Epidermal melanocyte (primary cell): ENCODE measurements at regions not wholly inside any gene's neighbourhood (a gene's known extent, or its start where the extent isn't known, plus 50 kb on each side); places are given as distances from the start of the nearest gene placed in this dataset.
"Not testable (repeated sequence)": the region's sequence is repeated elsewhere in the genome, so short reads cannot be mapped to it uniquely, and the experiment has no call there.

Experiments
- DNase-seq: peaks from one replicate; pipeline ENCODE4 v3.0.0; 2011; ENCODE audit warnings: low spot score; ENCODE audit not compliant: insufficient read length

- DNase-seq = no peak
Measured at GRCh38 chr4:71209161-71209560, 129.7 kb upstream of the SLC4A4 start.

DNA sequence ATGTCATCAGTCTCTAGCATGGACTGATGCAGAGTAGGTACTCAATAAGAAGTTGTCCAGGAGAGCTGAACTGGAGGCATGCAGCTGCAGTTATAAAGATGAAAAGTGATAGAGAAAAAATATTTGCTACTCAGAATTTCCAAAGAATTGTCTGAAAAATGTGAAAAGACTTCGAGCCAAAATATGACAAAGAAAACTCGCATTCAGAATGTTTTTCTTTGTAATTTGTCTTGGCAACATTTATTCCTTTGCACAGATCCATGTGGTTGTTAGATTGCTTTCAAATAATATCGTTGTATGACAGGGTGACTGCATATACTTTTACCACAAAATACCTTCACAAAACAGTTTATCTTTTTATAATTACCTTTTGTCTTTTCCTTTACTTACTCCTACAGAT lies 128.0 kb upstream of the SLC4A4 start:
- no peak for DNase-seq

- no peak for DNase-seq
Measured at GRCh38 chr4:71211748-71212147, 127.1 kb upstream of the SLC4A4 start.

GRCh38 chr4:71212216-71212615 lies 126.6 kb upstream of the SLC4A4 start:
- no peak for DNase-seq

GRCh38 chr4:71214578-71214977 lies 124.2 kb upstream of the SLC4A4 start:
- no peak for DNase-seq

DNA sequence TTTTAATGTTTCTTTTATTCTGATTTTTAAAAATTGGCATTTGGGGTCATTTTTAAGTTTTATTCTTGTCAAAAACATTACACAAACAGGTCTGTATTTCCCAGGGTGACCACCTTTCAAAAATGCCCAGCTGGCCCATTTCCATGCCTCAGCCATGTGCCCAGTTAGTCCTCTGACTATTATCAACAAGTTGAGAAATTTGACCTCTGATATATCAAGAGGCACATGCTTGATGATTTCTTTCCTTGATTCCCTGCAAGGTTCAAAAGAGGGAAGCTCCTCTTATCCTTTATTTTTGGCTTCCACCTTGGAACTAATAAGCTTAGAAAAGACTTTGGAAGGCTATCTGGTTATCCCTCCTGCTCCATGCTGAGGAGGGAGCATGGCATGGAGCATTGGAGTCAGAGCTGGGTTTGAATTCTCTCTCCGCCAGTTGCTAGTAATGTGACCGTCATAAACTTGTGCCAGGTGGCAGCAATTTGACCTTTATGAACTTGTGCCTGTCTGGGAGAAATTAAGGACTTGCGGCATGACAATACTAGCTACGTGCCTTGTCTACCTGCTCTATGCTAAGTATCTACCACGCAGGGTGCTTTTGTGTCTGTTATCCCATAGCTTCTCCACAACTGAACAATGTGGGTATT lies 122.4 kb upstream of the SLC4A4 start:
- no peak for DNase-seq

DNA sequence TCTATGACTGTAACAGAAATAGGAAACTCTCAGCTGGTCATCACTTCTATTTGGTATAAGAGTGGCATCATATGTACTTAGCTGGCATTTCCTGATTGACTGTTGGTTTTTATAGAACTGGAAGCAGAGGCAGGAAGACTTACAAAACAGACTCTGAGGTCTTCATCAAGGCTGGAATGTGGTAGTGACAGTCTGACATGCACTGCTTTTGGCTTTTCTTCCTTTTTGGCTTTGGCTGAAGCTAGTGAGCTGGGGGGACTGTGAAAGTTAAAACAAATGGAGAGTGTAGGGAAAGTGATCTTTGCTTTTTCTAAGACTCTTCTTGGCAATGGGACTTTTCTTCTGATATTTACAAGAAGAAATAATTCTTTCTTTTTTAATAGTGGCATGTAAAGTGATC lies 121.1 kb upstream of the SLC4A4 start:
- no peak for DNase-seq

GRCh38 chr4:71220848-71221247 lies 118.0 kb upstream of the SLC4A4 start:
- not testable (repeated sequence) for DNase-seq

DNA sequence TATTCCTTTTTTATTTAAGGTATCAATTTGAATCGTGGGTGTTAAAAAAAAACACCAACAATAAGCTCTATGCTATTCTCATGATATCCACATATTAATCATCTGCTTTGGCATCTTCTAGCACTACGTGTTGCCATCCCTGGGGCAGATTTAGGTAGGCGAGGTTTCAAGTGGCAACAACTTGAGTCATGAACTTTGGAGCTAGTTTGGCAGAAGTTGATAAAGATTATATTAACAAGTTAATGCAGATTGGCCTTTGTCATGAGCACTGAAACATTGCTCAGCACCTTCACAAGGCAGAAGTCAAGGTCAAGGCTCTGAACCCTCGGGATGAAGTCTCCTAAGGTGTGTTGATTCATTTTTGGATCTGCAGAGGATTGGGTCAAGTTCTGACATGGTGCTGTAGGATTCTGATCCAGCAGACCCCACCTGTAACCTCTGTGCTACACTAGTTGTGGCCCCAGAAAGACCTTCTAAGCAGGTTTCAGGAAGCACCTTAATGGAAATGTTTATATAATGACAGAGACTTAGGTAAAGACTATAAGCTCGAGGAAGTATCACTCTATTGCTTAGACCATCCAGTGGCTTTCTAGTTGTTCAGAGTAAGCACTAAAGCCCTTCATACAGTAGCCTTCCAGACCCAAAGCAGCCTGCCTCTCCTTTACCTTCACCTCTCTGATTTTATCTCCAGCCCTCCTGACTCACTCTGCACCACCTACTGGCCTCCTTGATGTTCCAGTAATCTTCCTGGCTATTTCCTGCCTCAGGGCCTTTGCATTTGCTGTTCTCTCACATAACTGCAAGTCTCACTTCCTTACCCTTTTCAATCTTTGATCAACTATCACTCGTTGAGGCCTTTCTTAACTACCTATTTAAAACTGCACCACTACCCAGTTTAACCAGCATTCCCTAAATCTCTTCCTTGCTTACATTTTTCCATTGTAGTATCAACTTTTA lies 117.0 kb upstream of the SLC4A4 start:
- no peak for DNase-seq

- DNase-seq = no peak
Measured at GRCh38 chr4:71222661-71223060, 116.2 kb upstream of the SLC4A4 start.

- DNase-seq = peak; percentile 81
Measured at GRCh38 chr4:71229477-71230270, 109.1 kb upstream of the SLC4A4 start.

DNA sequence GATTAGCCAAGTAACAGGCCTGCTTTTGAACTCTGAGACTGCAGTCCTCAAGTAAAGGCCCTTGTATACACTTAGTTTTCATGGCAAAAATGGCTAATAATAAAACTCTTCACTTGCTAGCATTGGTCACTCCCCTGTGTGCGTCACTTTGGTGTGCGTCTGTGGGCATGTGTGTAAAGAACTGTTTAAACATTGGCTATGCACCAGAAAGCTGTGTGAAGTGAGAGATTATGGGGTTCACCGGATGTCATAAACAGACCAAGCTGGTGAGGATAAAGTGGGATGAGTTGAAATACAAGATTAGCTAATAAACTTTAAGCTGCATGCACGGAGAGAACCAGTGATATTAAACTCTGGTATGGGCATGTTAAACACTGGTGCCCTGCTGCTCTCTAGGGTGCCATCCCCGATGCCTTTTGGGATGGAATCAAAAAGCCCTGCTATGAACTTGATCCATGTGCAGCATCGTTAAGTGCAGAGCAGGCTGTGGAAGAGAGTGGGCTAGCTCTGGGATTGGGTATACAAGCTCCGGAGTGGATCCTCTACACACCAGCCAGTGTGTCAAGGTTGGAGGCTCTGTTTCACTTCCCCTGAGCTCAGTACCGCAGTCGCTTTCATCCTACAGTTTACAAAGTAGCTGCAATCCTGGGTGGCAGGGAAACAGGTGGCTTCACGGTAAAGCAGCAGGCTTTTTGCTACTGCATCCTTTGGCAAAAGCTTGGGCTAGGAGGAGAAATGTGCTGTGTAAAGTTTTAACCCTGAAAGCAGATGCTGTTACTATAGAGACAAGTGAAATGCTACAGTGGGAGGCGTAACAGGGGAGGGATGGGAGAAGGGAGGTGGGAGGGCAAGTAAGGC lies 108.3 kb upstream of the SLC4A4 start:
- no peak for DNase-seq

GRCh38 chr4:71231129-71232055 lies 107.4 kb upstream of the SLC4A4 start:
- DNase-seq = peak; percentile 32

DNA sequence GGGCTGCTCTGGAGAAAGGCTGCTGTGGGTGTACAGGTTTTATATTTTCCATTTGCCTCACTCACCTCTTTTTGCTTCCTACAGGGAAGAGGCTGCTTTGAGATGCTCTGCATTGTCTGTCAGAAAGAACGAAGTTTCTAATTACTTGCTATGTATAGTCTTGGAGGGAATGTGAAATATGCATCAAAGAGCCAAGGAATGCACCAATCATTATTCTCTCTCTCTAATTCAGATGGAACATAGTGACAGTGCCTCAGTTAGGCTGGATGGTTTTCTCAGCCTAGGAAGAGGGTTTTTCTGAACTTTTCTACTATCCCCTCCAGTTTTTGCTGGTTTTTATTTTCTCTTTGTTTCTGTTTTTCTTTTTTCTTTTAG lies 106.8 kb upstream of the SLC4A4 start:
- DNase-seq = no peak

- DNase-seq = no peak
Measured at GRCh38 chr4:71232846-71233245, 106.0 kb upstream of the SLC4A4 start.

GRCh38 chr4:71235311-71236201 lies 103.3 kb upstream of the SLC4A4 start:
- DNase-seq = no peak

DNA sequence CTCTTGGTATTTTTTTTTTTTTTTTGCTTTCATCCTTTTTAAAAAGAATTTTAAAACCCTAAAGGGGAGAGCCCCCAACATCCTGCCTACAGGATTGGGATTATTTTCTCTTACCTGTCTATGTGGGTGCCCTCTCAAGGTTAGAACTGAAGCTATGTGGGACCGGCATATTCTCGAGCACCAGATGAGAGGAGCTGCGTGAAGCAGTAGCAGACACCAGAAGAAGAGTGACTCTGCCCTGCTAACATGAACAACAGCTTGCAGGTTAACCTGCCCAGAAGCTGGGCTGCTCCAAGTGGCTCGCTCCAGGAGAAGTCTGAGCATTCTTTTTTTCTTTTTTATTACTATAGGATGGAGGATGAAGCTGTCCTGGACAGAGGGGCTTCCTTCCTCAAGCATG lies 102.6 kb upstream of the SLC4A4 start:
- DNase-seq = no peak

DNA sequence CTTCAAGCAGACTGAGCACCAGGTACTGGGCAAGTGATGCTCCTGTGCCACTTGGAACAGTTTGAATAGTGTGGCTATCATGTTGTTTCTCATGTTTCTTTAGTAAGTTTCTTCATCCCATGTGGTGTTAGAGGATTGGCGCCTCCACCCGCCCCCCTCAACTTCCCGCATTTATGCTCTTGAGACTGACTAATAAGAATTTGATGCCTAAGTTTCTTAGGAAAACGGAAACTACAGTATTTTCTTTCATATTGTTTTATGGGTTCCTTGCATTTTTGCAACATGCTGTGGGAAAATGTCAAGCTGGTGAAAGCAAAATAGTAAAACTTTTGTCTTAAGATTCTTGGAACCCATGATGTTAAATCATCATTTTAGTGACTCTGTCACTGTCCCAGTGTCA lies 101.2 kb upstream of the SLC4A4 start:
- no peak for DNase-seq

- no peak for DNase-seq
Measured at GRCh38 chr4:71239365-71239764, 99.5 kb upstream of the SLC4A4 start.
